MM.1S (cell line): ENCODE measurements at regions not wholly inside any gene's neighbourhood (a gene's known extent, or its start where the extent isn't known, plus 50 kb on each side); places are given as distances from the start of the nearest gene placed in this dataset.

Experiments
- EZH2 ChIP-seq: fragments of 300-600 bp; sonication (generic); optimal IDR thresholded peaks from 2 replicates; pipeline ENCODE3; 2017; ENCODE audit warnings: low read depth, mild to moderate bottlenecking, antibody characterized with exemption, low read length, mixed read lengths
- TF ChIP-seq, protein P1 (sequence below): fragments of 300-600 bp; sonication (generic); IDR thresholded peaks from 2 replicates; pipeline ENCODE4 v1.5.1; 2016; ENCODE audit warnings: antibody characterized with exemption, low read length, mixed read lengths

GRCh38 chr2:111235192-111236015, 114.7 kb downstream of the BCL2L11 start:
- TF ChIP-seq EZH2 = no peak
- TF ChIP-seq, protein P1, sequence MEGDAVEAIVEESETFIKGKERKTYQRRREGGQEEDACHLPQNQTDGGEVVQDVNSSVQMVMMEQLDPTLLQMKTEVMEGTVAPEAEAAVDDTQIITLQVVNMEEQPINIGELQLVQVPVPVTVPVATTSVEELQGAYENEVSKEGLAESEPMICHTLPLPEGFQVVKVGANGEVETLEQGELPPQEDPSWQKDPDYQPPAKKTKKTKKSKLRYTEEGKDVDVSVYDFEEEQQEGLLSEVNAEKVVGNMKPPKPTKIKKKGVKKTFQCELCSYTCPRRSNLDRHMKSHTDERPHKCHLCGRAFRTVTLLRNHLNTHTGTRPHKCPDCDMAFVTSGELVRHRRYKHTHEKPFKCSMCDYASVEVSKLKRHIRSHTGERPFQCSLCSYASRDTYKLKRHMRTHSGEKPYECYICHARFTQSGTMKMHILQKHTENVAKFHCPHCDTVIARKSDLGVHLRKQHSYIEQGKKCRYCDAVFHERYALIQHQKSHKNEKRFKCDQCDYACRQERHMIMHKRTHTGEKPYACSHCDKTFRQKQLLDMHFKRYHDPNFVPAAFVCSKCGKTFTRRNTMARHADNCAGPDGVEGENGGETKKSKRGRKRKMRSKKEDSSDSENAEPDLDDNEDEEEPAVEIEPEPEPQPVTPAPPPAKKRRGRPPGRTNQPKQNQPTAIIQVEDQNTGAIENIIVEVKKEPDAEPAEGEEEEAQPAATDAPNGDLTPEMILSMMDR = no peak
